HCT116 (cell line): ENCODE measurements at regions not wholly inside any gene's neighbourhood (a gene's known extent, or its start where the extent isn't known, plus 50 kb on each side); places are given as distances from the start of the nearest gene placed in this dataset.

ENCODE experiments used
- POLR2A ChIP-seq: IDR thresholded peaks from 2 replicates; pipeline ENCODE4 v1.7.0; 2011; ENCODE audit warnings: borderline replicate concordance; ENCODE audit not compliant: insufficient read depth, insufficient read length; ENCODE audit errors: extremely low read depth
- POLR2AphosphoS5 ChIP-seq: IDR thresholded peaks from 2 replicates; pipeline ENCODE4 v1.6.1; 2011; ENCODE audit warnings: mild to moderate bottlenecking, low read depth, low read length, moderate library complexity
- YY1 ChIP-seq: IDR thresholded peaks from 2 replicates; pipeline ENCODE4 v1.6.1; 2011; ENCODE audit warnings: low read length, low read depth, moderate library complexity, mild to moderate bottlenecking; ENCODE audit not compliant: insufficient replicate concordance; ENCODE audit errors: extremely low read depth
- ZFX ChIP-seq: fragments of 450-650 bp; IDR thresholded peaks from 2 replicates; pipeline ENCODE4 v1.6.1; 2017
- TF ChIP-seq, protein P1 (sequence below), 3 experiments: fragments of 200-600 bp in 1 of 3; sonication (generic) in 1 of 3; IDR thresholded peaks in 2 of 3; conservative IDR thresholded peaks in 1 of 3; 2 replicates each; pipeline ENCODE4 v1.5.1; 2012 to 2017; ENCODE audit warnings: low read depth in 2 of 3, low read length in 2 of 3, antibody characterized with exemption in 1 of 3, borderline replicate concordance in 1 of 3, control low read depth in 1 of 3, mild to moderate bottlenecking in 1 of 3, mixed read lengths in 1 of 3, mixed run types in 1 of 3, moderate library complexity in 1 of 3; ENCODE audit not compliant: insufficient read depth in 1 of 3
- TF ChIP-seq, protein P2 (sequence below): IDR thresholded peaks from 2 replicates; pipeline ENCODE4 v1.6.1; 2012

DNA sequence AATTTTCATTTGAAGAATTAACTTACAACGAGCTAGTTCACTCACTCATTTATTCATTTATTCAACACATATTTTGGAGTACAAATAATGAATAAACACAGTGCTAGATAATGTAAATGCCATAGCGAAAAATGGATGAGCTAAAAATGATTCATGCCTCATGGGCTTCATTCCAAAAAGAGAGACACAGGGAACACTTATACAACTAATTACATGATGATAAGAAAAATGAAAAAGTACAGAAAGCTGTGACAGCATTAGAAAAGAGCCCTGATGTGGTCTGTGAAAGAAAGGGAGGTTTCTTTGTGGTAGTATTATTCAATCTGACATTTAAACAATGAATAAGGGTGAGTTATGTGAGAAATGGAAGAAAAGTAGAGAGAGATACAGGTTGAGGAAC is 726.4 kb downstream of the AMY1C start:
- TF ChIP-seq, protein P1, sequence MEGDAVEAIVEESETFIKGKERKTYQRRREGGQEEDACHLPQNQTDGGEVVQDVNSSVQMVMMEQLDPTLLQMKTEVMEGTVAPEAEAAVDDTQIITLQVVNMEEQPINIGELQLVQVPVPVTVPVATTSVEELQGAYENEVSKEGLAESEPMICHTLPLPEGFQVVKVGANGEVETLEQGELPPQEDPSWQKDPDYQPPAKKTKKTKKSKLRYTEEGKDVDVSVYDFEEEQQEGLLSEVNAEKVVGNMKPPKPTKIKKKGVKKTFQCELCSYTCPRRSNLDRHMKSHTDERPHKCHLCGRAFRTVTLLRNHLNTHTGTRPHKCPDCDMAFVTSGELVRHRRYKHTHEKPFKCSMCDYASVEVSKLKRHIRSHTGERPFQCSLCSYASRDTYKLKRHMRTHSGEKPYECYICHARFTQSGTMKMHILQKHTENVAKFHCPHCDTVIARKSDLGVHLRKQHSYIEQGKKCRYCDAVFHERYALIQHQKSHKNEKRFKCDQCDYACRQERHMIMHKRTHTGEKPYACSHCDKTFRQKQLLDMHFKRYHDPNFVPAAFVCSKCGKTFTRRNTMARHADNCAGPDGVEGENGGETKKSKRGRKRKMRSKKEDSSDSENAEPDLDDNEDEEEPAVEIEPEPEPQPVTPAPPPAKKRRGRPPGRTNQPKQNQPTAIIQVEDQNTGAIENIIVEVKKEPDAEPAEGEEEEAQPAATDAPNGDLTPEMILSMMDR (IDR thresholded peaks at IDR 0.05 in 2 of 3, conservative IDR thresholded peaks at IDR 0.05 in 1 of 3; ENCODE audit: borderline replicate concordance in 1 of 3, insufficient read depth in 1 of 3, low read depth in 2 of 3, low read length in 2 of 3): no peak
- no peak for TF ChIP-seq POLR2A
- no peak for TF ChIP-seq POLR2AphosphoS5
- TF ChIP-seq, protein P2, sequence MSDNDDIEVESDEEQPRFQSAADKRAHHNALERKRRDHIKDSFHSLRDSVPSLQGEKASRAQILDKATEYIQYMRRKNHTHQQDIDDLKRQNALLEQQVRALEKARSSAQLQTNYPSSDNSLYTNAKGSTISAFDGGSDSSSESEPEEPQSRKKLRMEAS: no peak
- TF ChIP-seq YY1: no peak
- no peak for TF ChIP-seq ZFX
